Vagina (tissue), 2 donors: ENCODE measurements at regions not wholly inside any gene's neighbourhood (a gene's known extent, or its start where the extent isn't known, plus 50 kb on each side); places are given as distances from the start of the nearest gene placed in this dataset.

ENCODE experiments used
- POLR2A ChIP-seq, 2 donors: fragments of 450-650 bp; IDR thresholded peaks; one replicate each; pipeline ENCODE4 v1.6.1; 2017; ENCODE audit warnings: antibody characterized with exemption in 2 of 2, mild to moderate bottlenecking in 2 of 2, moderate library complexity in 2 of 2
- POLR2AphosphoS5 ChIP-seq, 2 donors: sonication (generic); formaldehyde crosslinking; IDR thresholded peaks; one replicate each; pipeline ENCODE4 v1.9.0; 2017; ENCODE audit warnings: antibody characterized with exemption in 2 of 2, mild to moderate bottlenecking in 2 of 2, low read depth in 1 of 2; ENCODE audit not compliant: insufficient read depth in 1 of 2
- TF ChIP-seq, protein P1 (sequence below), 3 experiments: fragments of 450-650 bp in 2 of 3; fragments of 200-600 bp in 1 of 3; sonication (generic) in 1 of 3; IDR thresholded peaks; one replicate each; pipeline ENCODE4 v1.5.1; 2017 to 2019; ENCODE audit warnings: antibody characterized with exemption in 3 of 3, mild to moderate bottlenecking in 2 of 3, moderate library complexity in 2 of 3

DNA sequence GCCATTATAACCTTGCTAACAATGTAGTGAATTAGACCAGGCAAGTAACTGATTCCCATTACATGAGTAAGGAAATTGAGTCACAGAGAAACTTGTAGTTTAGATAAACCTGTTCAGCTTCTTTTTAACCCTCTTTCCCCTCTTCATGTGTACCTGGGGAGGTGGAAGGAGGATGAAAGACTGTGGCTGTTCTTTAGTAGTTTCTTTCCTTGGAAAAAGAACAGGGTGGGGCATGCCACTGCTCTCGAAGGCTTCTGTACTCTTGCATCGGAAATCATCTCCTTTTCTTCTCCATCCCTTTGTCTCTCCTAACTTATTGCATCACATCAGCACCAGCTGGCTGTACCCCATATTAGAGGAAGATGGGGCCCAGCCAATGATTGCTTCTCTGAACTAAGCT lies 171.4 kb downstream of the PPARGC1A start:
- no peak for TF ChIP-seq POLR2A (IDR thresholded peaks at IDR 0.05)
- TF ChIP-seq POLR2AphosphoS5 (IDR thresholded peaks at IDR 0.05; ENCODE audit: insufficient read depth in 1 of 2, low read depth in 1 of 2), result no peak
- TF ChIP-seq, protein P1, sequence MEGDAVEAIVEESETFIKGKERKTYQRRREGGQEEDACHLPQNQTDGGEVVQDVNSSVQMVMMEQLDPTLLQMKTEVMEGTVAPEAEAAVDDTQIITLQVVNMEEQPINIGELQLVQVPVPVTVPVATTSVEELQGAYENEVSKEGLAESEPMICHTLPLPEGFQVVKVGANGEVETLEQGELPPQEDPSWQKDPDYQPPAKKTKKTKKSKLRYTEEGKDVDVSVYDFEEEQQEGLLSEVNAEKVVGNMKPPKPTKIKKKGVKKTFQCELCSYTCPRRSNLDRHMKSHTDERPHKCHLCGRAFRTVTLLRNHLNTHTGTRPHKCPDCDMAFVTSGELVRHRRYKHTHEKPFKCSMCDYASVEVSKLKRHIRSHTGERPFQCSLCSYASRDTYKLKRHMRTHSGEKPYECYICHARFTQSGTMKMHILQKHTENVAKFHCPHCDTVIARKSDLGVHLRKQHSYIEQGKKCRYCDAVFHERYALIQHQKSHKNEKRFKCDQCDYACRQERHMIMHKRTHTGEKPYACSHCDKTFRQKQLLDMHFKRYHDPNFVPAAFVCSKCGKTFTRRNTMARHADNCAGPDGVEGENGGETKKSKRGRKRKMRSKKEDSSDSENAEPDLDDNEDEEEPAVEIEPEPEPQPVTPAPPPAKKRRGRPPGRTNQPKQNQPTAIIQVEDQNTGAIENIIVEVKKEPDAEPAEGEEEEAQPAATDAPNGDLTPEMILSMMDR (IDR thresholded peaks at IDR 0.05), result no peak
